Uterus (tissue), 2 donors: ENCODE measurements at regions not wholly inside any gene's neighbourhood (a gene's known extent, or its start where the extent isn't known, plus 50 kb on each side); places are given as distances from the start of the nearest gene placed in this dataset.

ENCODE experiments used
- CTCF ChIP-seq, 4 experiments: fragments of 200-600 bp in 2 of 4; fragments of 450-650 bp in 2 of 4; sonication (generic) in 2 of 4; IDR thresholded peaks; one replicate each; pipeline ENCODE4 v1.5.1; 2016 to 2019; ENCODE audit warnings: antibody characterized with exemption in 4 of 4, mild to moderate bottlenecking in 2 of 4, moderate library complexity in 1 of 4
- POLR2A ChIP-seq, 2 donors: fragments of 450-650 bp; IDR thresholded peaks; one replicate each; pipeline ENCODE4 v1.6.1; 2016; ENCODE audit warnings: antibody characterized with exemption in 2 of 2, mild to moderate bottlenecking in 1 of 2, moderate library complexity in 1 of 2

GRCh38 chr3:139117883-139118760 is 73.4 kb upstream of the PRR23C start:
- TF ChIP-seq POLR2A (IDR thresholded peaks at IDR 0.05) (no peak), CTCF (IDR thresholded peaks at IDR 0.05) (no peak)
